GM11168 (cell line): ENCODE measurements at regions not wholly inside any gene's neighbourhood (a gene's known extent, or its start where the extent isn't known, plus 50 kb on each side); places are given as distances from the start of the nearest gene placed in this dataset.

Experiments used
- in situ Hi-C: fragments of 300-500 bp; cut with MboI; formaldehyde crosslinking; loops from one replicate; pipeline ENCODE4 v1.12.0; 2022; ENCODE audit warnings: low sequenced_read_pairs; ENCODE audit not compliant: unreplicated experiment

- in situ Hi-C loops: no loop called here
Measured at GRCh38 chr1:199132006-199132405, 493.2 kb downstream of the PTPRC start.

GRCh38 chr1:199135901-199136300, 497.1 kb downstream of the PTPRC start:
- in situ Hi-C loops: no loop called here

- in situ Hi-C loops: no loop called here
Measured at GRCh38 chr1:199138061-199138460, 499.2 kb downstream of the PTPRC start.

- in situ Hi-C loops: no loop called here
Measured at GRCh38 chr1:199149591-199149990, 510.8 kb downstream of the PTPRC start.

- in situ Hi-C loops: no loop called here
Measured at GRCh38 chr1:199150756-199151155, 511.9 kb downstream of the PTPRC start.

- in situ Hi-C loops: no loop called here
Measured at GRCh38 chr1:199151634-199152425, 513.0 kb downstream of the PTPRC start.

GRCh38 chr1:199152676-199153075, 513.8 kb downstream of the PTPRC start:
- in situ Hi-C loops: no loop called here

GRCh38 chr1:199155166-199156019, 516.6 kb downstream of the PTPRC start:
- in situ Hi-C loops: no loop called here

- in situ Hi-C loops: no loop called here
Measured at GRCh38 chr1:199157494-199157893, 518.7 kb downstream of the PTPRC start.

GRCh38 chr1:199160521-199161318, 521.9 kb downstream of the PTPRC start:
- in situ Hi-C loops: no loop called here

GRCh38 chr1:199161319-199161680, 522.5 kb downstream of the PTPRC start:
- in situ Hi-C loops: no loop called here

- in situ Hi-C loops: no loop called here
Measured at GRCh38 chr1:199161766-199162303, 523.0 kb downstream of the PTPRC start.

GRCh38 chr1:199163267-199163666, 524.4 kb downstream of the PTPRC start:
- in situ Hi-C loops: no loop called here

GRCh38 chr1:199163670-199164069, 524.8 kb downstream of the PTPRC start:
- in situ Hi-C loops: no loop called here

GRCh38 chr1:199167460-199167859, 528.6 kb downstream of the PTPRC start:
- in situ Hi-C loops: no loop called here

GRCh38 chr1:199168888-199169585, 530.2 kb downstream of the PTPRC start:
- in situ Hi-C loops: no loop called here

GRCh38 chr1:199170711-199171110, 531.9 kb downstream of the PTPRC start:
- in situ Hi-C loops: no loop called here

- in situ Hi-C loops: no loop called here
Measured at GRCh38 chr1:199172171-199173124, 533.6 kb downstream of the PTPRC start.

GRCh38 chr1:199173356-199173755, 534.5 kb downstream of the PTPRC start:
- in situ Hi-C loops: no loop called here
